ENCODE measurements at regions not wholly inside any gene's neighbourhood (a gene's known extent, or its start where the extent isn't known, plus 50 kb on each side); places are given as distances from the start of the nearest gene placed in this dataset.

GRCh38 chr4:177119021-177119471 is 190.6 kb upstream of the NEIL3 start:
- DNase-seq = no peak

GRCh38 chr4:177119691-177120090 is 190.0 kb upstream of the NEIL3 start:
- no peak for DNase-seq

DNA sequence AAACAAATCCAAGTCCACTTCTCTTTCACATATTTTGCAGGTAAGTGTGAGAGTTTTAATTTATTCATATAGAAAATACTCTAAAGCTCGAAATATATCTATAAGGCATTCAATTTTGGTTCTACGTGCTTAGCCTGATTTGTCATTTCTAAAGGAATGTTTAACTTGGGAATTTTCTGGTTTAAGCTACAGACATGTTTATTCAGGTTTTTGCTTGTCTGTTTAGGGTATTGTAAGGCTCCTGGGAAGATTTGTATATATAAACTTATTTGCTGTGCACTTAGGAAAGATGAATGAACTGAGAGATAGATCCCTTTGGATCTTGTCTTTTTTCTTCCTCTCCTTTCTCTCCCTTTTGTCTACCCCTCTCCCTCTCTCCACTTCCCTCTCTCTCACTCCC is 185.9 kb upstream of the NEIL3 start:
- no peak for DNase-seq

DNA sequence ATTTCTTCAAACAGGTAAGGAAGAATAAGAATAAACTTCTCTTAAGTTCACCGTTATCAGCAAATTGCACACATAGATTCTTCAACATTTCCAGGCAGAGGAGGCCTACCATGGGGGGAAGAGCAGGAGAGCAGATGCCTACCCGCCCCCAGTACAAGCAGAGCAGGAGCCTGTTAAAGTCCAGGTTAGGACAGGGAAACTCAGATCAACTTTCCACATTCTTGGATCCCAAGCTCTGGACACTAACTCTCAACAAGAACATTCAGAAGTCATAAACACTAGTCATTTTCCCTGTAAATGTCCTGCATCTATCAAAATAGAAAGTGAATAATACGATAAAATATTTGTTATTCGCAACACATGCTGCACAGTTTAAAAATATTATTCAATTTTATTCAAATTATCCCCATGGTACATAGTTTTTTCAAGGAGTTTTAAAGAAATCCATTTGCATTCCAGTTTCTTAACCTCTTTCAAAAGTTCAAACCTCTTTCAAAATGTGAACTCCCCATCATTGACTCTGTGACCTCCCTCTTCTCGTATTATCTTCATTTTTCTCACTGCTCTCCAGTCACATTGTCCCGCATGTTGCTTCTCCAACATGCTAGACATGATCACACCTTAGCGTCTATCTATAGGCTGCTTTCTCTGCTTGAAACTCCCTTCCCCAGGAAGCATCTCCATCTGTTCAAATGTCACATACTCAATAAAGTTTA is 185.2 kb upstream of the NEIL3 start:
- DNase-seq = no peak

- DNase-seq = no peak
Observed at GRCh38 chr4:177125656-177126055, 184.0 kb upstream of the NEIL3 start.

GRCh38 chr4:177127658-177128057 is 182.0 kb upstream of the NEIL3 start:
- DNase-seq = no peak

DNA sequence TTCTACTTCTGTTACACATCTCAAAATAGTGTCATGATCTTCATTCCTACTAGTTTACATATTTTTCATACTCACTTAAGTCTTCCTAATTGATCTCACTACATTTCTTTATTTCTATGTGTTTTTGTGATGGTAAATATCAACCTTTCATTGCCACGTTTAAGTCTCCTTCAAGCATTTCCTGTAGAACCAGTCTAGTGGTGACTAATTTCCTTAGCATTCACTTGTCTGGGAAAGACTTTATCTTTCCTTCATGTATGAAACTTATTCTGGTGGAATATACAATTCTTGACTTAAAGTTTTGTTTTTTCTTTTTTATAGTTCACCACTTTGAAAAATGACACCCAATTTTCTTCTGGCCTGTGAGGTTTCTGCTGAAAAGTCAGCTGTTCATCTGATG is 181.4 kb upstream of the NEIL3 start:
- peak in 1 of 2 experiments; percentile 6 for DNase-seq

- DNase-seq = no peak
Observed at GRCh38 chr4:177131736-177132135, 177.9 kb upstream of the NEIL3 start.

GRCh38 chr4:177147668-177148067 is 162.0 kb upstream of the NEIL3 start:
- no peak for DNase-seq

- DNase-seq = no peak
Observed at GRCh38 chr4:177155454-177155853, 154.2 kb upstream of the NEIL3 start.

- no peak for DNase-seq
Observed at GRCh38 chr4:177159600-177159999, 150.1 kb upstream of the NEIL3 start.

- DNase-seq = no peak
Observed at GRCh38 chr4:177161781-177162180, 147.9 kb upstream of the NEIL3 start.

DNA sequence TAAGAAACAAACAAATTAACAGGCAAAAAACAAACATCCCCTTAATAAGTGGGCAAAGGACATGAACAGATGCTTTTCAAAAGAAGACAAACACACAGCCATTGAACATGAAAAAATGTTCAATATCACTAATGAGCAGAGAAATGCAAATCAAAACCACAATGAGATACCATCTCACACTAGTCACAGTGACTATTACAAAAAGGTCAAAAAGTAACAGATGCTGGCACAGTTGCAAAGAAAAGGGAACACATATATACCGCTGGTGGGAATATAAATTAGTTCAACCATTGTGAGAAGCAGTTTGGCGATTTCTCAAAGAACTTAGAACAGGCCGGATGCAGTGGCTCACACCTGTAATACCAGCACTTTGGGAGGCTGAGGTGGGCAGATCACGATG is 146.1 kb upstream of the NEIL3 start:
- no peak for DNase-seq

DNA sequence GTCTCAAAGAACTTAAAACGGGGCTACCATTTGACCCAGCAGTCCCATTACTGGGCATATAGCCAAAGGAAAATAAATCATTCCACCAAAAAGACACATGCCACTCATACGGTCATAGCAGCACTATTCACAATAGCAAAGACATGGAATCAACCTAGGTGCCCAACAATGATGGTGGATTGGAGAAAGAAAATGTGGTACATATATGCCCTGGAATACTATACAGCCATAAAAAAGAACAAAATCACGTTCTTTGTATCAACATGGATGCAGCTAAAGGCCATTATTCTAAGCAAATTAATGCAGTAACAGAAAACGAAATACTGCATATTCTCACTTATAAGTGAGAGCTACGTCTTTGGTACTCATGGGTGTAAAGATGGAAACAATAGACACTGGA is 138.1 kb upstream of the NEIL3 start:
- DNase-seq = no peak

DNA sequence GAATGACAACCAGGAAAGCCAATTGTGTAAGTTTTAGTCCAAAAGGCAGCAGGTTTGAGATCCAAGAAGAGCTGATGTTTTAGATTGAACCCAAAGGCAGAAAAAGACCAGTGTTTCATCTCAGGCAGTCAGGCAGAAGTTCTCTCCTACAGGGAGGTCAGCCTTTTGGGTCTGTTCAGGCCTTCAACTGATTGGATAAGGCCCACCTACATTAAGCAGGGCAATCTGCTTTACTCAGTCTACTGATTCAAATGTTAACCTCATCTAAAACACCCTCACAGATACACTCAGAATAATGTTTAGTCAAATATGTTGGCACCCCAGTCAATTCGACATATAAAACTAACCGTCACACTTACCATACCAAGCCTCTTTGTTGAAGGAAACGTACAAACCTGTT is 134.2 kb upstream of the NEIL3 start:
- DNase-seq = no peak

- DNase-seq = no peak
Observed at GRCh38 chr4:177177541-177178081, 132.1 kb upstream of the NEIL3 start.

DNA sequence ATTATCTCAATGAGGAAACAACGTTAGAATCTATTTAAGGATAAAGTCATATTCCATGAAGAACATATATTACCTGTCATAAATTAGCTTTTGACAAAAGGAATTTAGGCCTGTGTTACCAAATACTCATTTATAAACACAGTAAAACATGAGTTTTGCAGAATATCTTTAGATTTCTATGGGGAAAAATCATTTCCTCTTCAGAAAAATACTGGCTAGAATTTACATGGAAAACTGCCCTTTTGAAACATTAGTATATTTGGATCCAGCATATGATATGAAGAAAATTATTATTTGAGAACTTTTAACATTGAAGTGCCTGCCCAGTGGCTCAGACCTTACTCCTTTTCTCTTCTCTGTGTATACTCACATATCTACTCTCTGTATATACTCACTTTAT is 131.4 kb upstream of the NEIL3 start:
- no peak for DNase-seq

DNA sequence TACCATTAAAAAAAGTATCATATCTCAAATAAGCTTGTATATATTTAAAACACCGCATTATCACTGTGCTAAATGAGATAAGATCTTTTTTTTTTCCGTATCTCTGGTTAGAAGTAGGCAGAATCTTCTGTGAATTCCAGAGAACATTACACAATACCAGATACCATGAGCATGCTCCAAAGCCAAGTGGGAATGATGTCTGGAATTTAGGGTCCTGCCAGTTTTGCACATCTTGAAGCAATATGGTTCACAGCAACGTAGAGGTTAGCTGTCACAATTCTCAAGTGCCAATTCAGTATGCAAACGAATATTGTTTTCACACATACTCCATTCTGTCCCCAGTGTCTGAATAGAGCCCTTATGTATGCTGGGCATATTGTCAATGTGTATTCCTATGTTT is 127.5 kb upstream of the NEIL3 start:
- no peak for DNase-seq

DNA sequence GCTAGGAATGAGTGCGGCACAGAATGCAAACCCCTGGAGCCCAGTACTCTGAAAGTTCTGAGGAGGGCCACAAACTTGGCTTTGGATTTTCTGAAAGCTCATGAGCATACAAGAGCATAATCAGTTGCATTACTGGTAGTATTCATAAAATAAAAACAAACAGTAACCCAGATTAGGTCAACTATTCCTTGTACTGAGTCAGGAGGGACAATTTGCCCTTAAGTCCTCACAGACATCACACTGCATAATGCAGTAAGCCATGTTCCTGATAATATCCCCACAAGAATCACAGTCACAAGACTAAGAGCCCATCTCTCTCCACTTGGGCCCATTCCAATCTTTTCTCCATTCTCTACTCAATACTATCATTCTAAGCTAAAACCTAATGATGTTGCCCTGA is 126.9 kb upstream of the NEIL3 start:
- DNase-seq = no peak

DNA sequence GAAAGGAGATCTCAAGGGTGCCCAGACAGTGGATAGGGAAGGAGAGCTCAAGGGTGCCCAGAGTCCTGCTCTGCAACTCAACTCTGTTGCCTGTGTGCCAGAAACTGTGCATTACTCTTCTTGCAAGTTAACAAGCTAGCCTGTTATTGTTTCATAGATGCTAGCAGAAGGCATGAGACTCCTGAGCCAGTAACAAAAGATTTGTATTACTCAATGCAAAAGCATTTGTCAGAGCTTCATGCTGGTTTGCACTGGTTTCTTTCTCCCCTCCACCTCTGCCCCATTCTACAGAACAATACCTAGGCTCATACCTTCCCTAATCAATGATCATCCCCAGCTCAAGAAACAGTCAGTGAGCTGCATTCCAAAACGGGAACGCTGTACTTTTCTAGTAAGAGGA is 124.5 kb upstream of the NEIL3 start:
- DNase-seq = no peak

GRCh38 chr4:177185579-177185978 is 124.1 kb upstream of the NEIL3 start:
- no peak for DNase-seq

GRCh38 chr4:177187371-177187770 is 122.3 kb upstream of the NEIL3 start:
- DNase-seq = no peak

- DNase-seq = no peak
Observed at GRCh38 chr4:177190995-177191580, 118.6 kb upstream of the NEIL3 start.

DNA sequence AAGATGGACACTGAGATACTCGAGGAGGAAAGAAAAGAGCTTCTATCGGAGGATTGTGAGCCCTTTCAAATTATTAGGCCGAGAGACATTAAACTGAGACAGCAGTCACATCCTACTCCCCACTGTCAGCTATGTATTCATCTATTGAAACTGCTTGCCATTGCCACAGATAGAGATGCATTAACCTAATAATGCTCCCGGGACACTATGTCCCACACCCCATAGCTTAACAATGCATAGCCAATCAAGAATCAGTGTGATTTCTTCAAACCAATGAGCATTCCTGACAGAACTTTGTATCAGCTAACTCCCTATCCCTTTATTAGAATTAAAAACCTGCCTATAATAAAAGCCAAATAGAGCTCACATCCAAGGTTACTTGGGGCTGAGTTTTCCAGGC is 118.1 kb upstream of the NEIL3 start:
- no peak for DNase-seq

GRCh38 chr4:177191991-177192390 is 117.7 kb upstream of the NEIL3 start:
- DNase-seq = no peak
